ENCODE measurements at regions not wholly inside any gene's neighbourhood (a gene's known extent, or its start where the extent isn't known, plus 50 kb on each side); places are given as distances from the start of the nearest gene placed in this dataset.

GRCh38 chr2:211035548-211036185, 479.3 kb downstream of the CPS1 start:
- Mint-ChIP-seq H3K4me1 (ENCODE audit: unreplicated experiment) (no peaks in the 10 kb centered on the region), H3K4me3 (ENCODE audit: unreplicated experiment) (no peak overlapping the region), H3K27me3 (ENCODE audit: unreplicated experiment) (peaks cover 11% of the 10 kb centered on the region), H3K27ac (ENCODE audit: unreplicated experiment) (no peak overlapping the region), H3K9me3 (ENCODE audit: unreplicated experiment) (no peaks in the 10 kb centered on the region), H3K36me3 (ENCODE audit: unreplicated experiment) (no peaks in the 10 kb centered on the region)
- TF ChIP-seq CTCF (IDR thresholded peaks at IDR 0.05), result peak; percentile 54
- DNase-seq (ENCODE audit: extremely low spot score, unreplicated experiment), result no peak

GRCh38 chr2:211045025-211045424, 488.6 kb downstream of the CPS1 start:
- TF ChIP-seq CTCF (IDR thresholded peaks at IDR 0.05), result no peak
- DNase-seq (ENCODE audit: extremely low spot score, unreplicated experiment), result no peak
- Mint-ChIP-seq H3K4me3 (ENCODE audit: unreplicated experiment) (no peak overlapping the region), H3K27ac (ENCODE audit: unreplicated experiment) (no peak overlapping the region), H3K27me3 (ENCODE audit: unreplicated experiment) (peaks cover 18% of the 10 kb centered on the region), H3K9me3 (ENCODE audit: unreplicated experiment) (no peaks in the 10 kb centered on the region), H3K36me3 (ENCODE audit: unreplicated experiment) (no peaks in the 10 kb centered on the region), H3K4me1 (ENCODE audit: unreplicated experiment) (no peaks in the 10 kb centered on the region)

DNA sequence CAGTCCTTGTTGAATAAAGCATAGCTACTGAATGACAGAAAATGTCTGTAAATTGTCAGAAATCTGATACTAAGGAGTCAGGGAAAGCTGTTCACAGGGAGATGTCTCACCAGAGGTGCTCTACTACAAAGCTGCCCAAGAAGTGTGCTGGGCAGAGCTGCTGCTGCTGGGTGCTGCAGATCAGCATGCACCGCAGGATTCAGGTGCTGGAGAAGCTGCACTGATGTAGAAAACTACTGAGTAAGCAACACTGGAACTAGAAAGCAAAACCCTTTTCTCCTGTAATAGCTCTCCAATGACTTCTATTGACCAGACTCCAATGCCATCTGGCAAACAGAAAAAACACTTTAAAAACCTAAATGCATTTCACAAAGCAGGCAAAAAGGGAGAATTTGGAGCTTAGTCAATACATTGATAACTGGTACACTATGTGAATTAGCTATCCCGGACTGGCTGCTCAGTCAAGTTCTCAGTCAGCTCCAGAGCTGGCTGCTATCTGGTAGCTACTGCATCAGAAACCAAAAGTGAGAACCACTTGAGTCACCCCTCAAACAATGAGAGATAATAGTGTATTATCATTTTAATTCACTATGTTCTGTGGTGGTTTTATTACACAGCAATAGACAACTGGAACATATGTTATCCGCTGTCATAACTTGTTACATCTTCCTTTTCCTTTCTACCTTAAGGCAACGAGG, 493.1 kb downstream of the CPS1 start:
- Mint-ChIP-seq H3K36me3 (ENCODE audit: unreplicated experiment) (no peaks in the 10 kb centered on the region), H3K9me3 (ENCODE audit: unreplicated experiment) (no peaks in the 10 kb centered on the region), H3K4me3 (ENCODE audit: unreplicated experiment) (no peak overlapping the region), H3K4me1 (ENCODE audit: unreplicated experiment) (no peaks in the 10 kb centered on the region), H3K27ac (ENCODE audit: unreplicated experiment) (no peak overlapping the region), H3K27me3 (ENCODE audit: unreplicated experiment) (peaks cover 7% of the 10 kb centered on the region)
- TF ChIP-seq CTCF (IDR thresholded peaks at IDR 0.05), result no peak
- no peak for DNase-seq (ENCODE audit: extremely low spot score, unreplicated experiment)

- Mint-ChIP-seq H3K27me3 (ENCODE audit: unreplicated experiment) (peaks cover 4% of the 10 kb centered on the region), H3K4me3 (ENCODE audit: unreplicated experiment) (no peak overlapping the region), H3K9me3 (ENCODE audit: unreplicated experiment) (no peaks in the 10 kb centered on the region), H3K4me1 (ENCODE audit: unreplicated experiment) (no peaks in the 10 kb centered on the region), H3K36me3 (ENCODE audit: unreplicated experiment) (no peaks in the 10 kb centered on the region), H3K27ac (ENCODE audit: unreplicated experiment) (no peak overlapping the region)
- DNase-seq (ENCODE audit: extremely low spot score, unreplicated experiment), result no peak
- no peak for TF ChIP-seq CTCF (IDR thresholded peaks at IDR 0.05)
Observed at GRCh38 chr2:211055438-211055837, 499.0 kb downstream of the CPS1 start.

DNA sequence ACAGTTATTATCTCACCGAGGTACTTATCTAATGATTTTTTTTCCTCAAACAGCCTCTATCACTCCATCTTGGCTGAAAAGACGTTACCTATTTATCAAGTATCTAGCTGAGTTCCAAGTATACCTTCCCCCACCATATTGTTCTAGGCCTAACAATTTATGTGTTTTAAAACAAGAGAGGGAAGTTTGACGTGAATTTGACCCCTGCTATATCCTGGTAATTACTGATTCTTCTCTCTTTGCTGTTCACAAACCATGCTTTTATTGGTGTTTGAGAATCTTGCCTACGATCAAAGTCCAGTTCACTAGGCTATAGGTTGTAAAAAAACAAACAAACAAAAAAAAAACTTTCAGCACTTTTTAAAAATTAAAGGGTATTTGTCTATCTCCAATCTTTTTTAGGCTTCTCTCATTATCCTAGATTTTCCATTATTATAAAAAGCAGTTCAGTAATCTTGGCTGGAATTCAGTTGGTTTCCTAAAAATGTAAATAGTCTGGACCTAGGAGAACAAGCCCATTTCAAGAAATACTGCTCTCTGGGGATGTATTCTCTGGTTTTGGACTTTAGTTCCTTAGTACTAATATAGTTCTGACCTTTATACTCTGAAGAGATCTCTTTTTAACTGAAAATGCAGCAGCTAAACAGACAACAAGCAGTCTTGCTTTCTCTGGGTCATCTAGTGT, 505.4 kb downstream of the CPS1 start:
- no peak overlapping the region for H3K4me3 Mint-ChIP-seq (ENCODE audit: unreplicated experiment)

More for the DNA sequence above, 505.4 kb downstream of the CPS1 start:
- no peak for TF ChIP-seq CTCF (IDR thresholded peaks at IDR 0.05)
- Mint-ChIP-seq H3K36me3 (ENCODE audit: unreplicated experiment) (no peaks in the 10 kb centered on the region), H3K4me1 (ENCODE audit: unreplicated experiment) (no peaks in the 10 kb centered on the region), H3K9me3 (ENCODE audit: unreplicated experiment) (no peaks in the 10 kb centered on the region), H3K27me3 (ENCODE audit: unreplicated experiment) (peaks cover 13% of the 10 kb centered on the region), H3K27ac (ENCODE audit: unreplicated experiment) (no peak overlapping the region)
- DNase-seq (ENCODE audit: extremely low spot score, unreplicated experiment), result no peak

All from osteocyte (in vitro differentiated cells).